ENCODE measurements at regions not wholly inside any gene's neighbourhood (a gene's known extent, or its start where the extent isn't known, plus 50 kb on each side); places are given as distances from the start of the nearest gene placed in this dataset.

DNA sequence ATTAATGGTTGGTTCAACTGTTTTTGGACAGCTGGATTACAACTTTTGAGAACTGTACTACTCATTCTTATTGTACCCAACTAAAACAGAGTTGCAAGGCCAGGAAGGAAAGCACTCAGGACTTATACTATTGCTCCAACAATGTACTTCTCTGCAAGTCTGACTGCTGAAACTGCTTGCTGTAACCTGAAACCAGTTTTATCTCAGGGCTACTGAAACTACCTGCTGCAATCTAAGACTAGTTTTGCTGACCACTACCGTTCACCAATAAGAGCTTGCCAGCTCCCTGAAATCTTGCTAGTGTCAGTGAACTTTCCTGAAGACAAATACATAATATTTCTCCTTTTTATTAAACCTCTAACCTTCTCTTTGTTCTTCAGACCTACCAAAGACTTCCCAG is 157.3 kb downstream of the CDCA7 start:
- no peaks in the 10 kb centered on the region for H3K9me3 ChIP-seq (ENCODE audit: control insufficient read depth, low read depth, low read length)
- H3K79me1 ChIP-seq (ENCODE audit: insufficient read depth, low read depth, low read length, poor library complexity, severe bottlenecking) = no peaks in the 10 kb centered on the region
- Mint-ChIP-seq H3K9me3 (peaks cover 5 to 6% of the 10 kb centered on the region in 2 experiments; a peak in 3 of 5 replicates), H3K4me3 (no peak overlapping the region), H3K27ac (no peak overlapping the region), H3K36me3 (ENCODE audit: insufficient read depth in 1 of 3, low read depth in 3 of 3) (peaks cover 0 to 6% (median 0%) of the 10 kb centered on the region in 3 experiments; a peak in 2 of 7 replicates), H3K4me1 (no peaks in the 10 kb centered on the region; a peak in 1 of 4 replicates), H3K27me3 (ENCODE audit: low read depth) (no peaks in the 10 kb centered on the region; the same call in 1 of the 2 replicates)
- no peaks in the 10 kb centered on the region for H4K20me1 ChIP-seq (ENCODE audit: control insufficient read depth, insufficient read depth, insufficient read length)
- no peak overlapping the region for H2BK120ac ChIP-seq (ENCODE audit: low read depth, low read length, poor library complexity, severe bottlenecking)
- no peak overlapping the region for H2AK5ac ChIP-seq (ENCODE audit: insufficient read length, low read length)
- no peak overlapping the region for H4K8ac ChIP-seq (replicated peaks; ENCODE audit: insufficient read length, low read depth, low read length)
- no peak overlapping the region for H3K23ac ChIP-seq (ENCODE audit: insufficient read length, low read depth, low read length)
- WGBS (ENCODE audit: extremely low coverage, insufficient read length, low lambda C conversion rate) = no CpG with 5 or more reads among the region's 1 CpG
- H2BK5ac ChIP-seq (ENCODE audit: insufficient read length, low read length) = no peak overlapping the region
- H3K27ac ChIP-seq (ENCODE audit: insufficient read length, low read depth, low read length) = no peak overlapping the region
- no peak overlapping the region for H2BK20ac ChIP-seq (ENCODE audit: low read depth, low read length, poor library complexity, severe bottlenecking)
- H2BK15ac ChIP-seq (ENCODE audit: low read depth, low read length) = no peak overlapping the region
- H3K27me3 ChIP-seq (ENCODE audit: insufficient read depth, low read length) = no peaks in the 10 kb centered on the region
- no peak overlapping the region for H3K14ac ChIP-seq (ENCODE audit: insufficient read depth, low read length)
- H4K5ac ChIP-seq (ENCODE audit: insufficient read length, low read depth, low read length) = no peak overlapping the region
- no peak overlapping the region for H3K4ac ChIP-seq (ENCODE audit: low read depth, low read length)
- H3K9ac ChIP-seq (ENCODE audit: extremely low read depth, insufficient read length, low read length) = no peak overlapping the region
- no peak overlapping the region for H3K18ac ChIP-seq (ENCODE audit: insufficient read length, low read depth, low read length)
- H3T11ph ChIP-seq (ENCODE audit: low read length) = no peak overlapping the region
- H3K23me2 ChIP-seq (ENCODE audit: insufficient read length, low read depth, low read length, poor library complexity, severe bottlenecking) = no peaks in the 10 kb centered on the region
- DNase-seq = no peak
- H2AFZ ChIP-seq (ENCODE audit: low read length) = no peak overlapping the region
- no peaks in the 10 kb centered on the region for H3K4me1 ChIP-seq (ENCODE audit: insufficient read depth, low read length)
- no peak overlapping the region for H3K4me2 ChIP-seq (ENCODE audit: insufficient read depth, insufficient read length, low read length)
- no peak overlapping the region for H3K56ac ChIP-seq (ENCODE audit: insufficient read length, low read depth, low read length)
- H4K91ac ChIP-seq (ENCODE audit: insufficient read length, low read depth, low read length) = no peak overlapping the region
- H2BK12ac ChIP-seq (ENCODE audit: insufficient read length, low read depth, low read length) = no peak overlapping the region
- TF ChIP-seq, protein P1, sequence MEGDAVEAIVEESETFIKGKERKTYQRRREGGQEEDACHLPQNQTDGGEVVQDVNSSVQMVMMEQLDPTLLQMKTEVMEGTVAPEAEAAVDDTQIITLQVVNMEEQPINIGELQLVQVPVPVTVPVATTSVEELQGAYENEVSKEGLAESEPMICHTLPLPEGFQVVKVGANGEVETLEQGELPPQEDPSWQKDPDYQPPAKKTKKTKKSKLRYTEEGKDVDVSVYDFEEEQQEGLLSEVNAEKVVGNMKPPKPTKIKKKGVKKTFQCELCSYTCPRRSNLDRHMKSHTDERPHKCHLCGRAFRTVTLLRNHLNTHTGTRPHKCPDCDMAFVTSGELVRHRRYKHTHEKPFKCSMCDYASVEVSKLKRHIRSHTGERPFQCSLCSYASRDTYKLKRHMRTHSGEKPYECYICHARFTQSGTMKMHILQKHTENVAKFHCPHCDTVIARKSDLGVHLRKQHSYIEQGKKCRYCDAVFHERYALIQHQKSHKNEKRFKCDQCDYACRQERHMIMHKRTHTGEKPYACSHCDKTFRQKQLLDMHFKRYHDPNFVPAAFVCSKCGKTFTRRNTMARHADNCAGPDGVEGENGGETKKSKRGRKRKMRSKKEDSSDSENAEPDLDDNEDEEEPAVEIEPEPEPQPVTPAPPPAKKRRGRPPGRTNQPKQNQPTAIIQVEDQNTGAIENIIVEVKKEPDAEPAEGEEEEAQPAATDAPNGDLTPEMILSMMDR (conservative IDR thresholded peaks at IDR 0.05) = no peak
- no peaks in the 10 kb centered on the region for H3K79me2 ChIP-seq (ENCODE audit: insufficient read depth, low read length)
